A549 (cell line): ENCODE measurements at regions not wholly inside any gene's neighbourhood (a gene's known extent, or its start where the extent isn't known, plus 50 kb on each side); places are given as distances from the start of the nearest gene placed in this dataset.

Source experiments
- ATAC-seq, 2 experiments: fragments of 200-7000 bp in 1 of 2; fragments of >200 bp in 1 of 2; cut with Nextera tagmentation in 1 of 2; cut with Tn5 transposase in 1 of 2; 3 replicates each; pipeline versions ENCODE4 v1.8.0 to v1.9.1; 2018 to 2020; ENCODE audit warnings: mild to moderate bottlenecking in 1 of 2, moderate library complexity in 1 of 2
- CTCF ChIA-PET: fragments of 300-600 bp; sonication (Branson Sonifier 250); formaldehyde crosslinking; extraction: SDS; loops from one replicate; lab custom pipeline; 2021; ENCODE audit warnings: antibody characterized with exemption, inconsistent platforms; lab: Yijun Ruan, JAX
- POLR2A ChIA-PET: fragments of 350-600 bp; formaldehyde crosslinking; extraction: SDS; loops from one replicate; lab custom pipeline; 2021; ENCODE audit warnings: antibody characterized with exemption, inconsistent platforms; lab: Yijun Ruan, JAX
- DNase-seq, 2 experiments: peaks; one replicate each; pipeline versions ENCODE4 v3.0.0 to v3.0.0-alpha.2; 2011 to 2016; ENCODE audit warnings: low read depth in 1 of 2, low spot score in 1 of 2
- FAIRE-seq: peaks from 2 replicates; lab custom pipeline; 2011; peaks lifted over from hg19 to GRCh38; lab: Jason Lieb, UNC
- H3K27ac ChIP-seq, 2 experiments: fragments of >200 bp; sonication (Bioruptor Twin); formaldehyde crosslinking; 3 replicates each; pipeline ENCODE4 v1.5.1; 2016 to 2017
- H3K4me1 ChIP-seq: fragments of >200 bp; sonication (Bioruptor Twin); formaldehyde crosslinking; 3 replicates; pipeline ENCODE4 v1.6.1; 2016
- H3K4me2 ChIP-seq: fragments of >200 bp; sonication (Bioruptor Twin); formaldehyde crosslinking; 3 replicates; pipeline ENCODE4 v1.6.1; 2016
- H3K4me3 ChIP-seq: fragments of >200 bp; sonication (Bioruptor Twin); formaldehyde crosslinking; 3 replicates; pipeline ENCODE4 v1.5.1; 2016
- H3K9me3 ChIP-seq: fragments of >200 bp; sonication (Bioruptor Twin); formaldehyde crosslinking; 3 replicates; pipeline ENCODE4 v1.6.1; 2016
- ATOH8 ChIP-seq: fragments of 250-450 bp; sonication (Bioruptor Pico); IDR thresholded peaks from 2 replicates; pipeline ENCODE4 v1.5.0; 2020; ENCODE audit warnings: low read depth, mild to moderate bottlenecking, moderate library complexity
- BHLHE40 ChIP-seq: IDR thresholded peaks from 2 replicates; pipeline ENCODE4 v1.6.1; 2012; ENCODE audit warnings: low read depth, low read length, inconsistent platforms
- CHD2 ChIP-seq: fragments of 150-350 bp; IDR thresholded peaks from 2 replicates; pipeline ENCODE4 v1.6.1; 2014; ENCODE audit warnings: low read length; ENCODE audit not compliant: partially characterized antibody
- CHD4 ChIP-seq: fragments of 200-600 bp; sonication (generic); IDR thresholded peaks from 2 replicates; pipeline ENCODE4 v1.6.1; 2016; ENCODE audit warnings: antibody characterized with exemption, mild to moderate bottlenecking, borderline replicate concordance
- E2F6 ChIP-seq: IDR thresholded peaks from 2 replicates; pipeline ENCODE4 v1.6.1; 2012; ENCODE audit warnings: low read depth, borderline replicate concordance
- EHF ChIP-seq: fragments of 250-450 bp; sonication (Bioruptor Pico); IDR thresholded peaks from 2 replicates; pipeline ENCODE4 v1.5.0; 2020; ENCODE audit warnings: mild to moderate bottlenecking
- EP300 ChIP-seq, 2 experiments: fragments of >200 bp; sonication (Bioruptor Twin); formaldehyde crosslinking; IDR thresholded peaks; 2 replicates in 1 of 2; 3 replicates in 1 of 2; pipeline ENCODE4 v1.6.1; 2016 to 2017
- FOXS1 ChIP-seq: fragments of 250-450 bp; sonication (Bioruptor Pico); IDR thresholded peaks from 2 replicates; pipeline ENCODE4 v1.5.0; 2020; ENCODE audit warnings: mild to moderate bottlenecking, moderate library complexity
- HES2 ChIP-seq: fragments of >200 bp; sonication (Bioruptor Twin); formaldehyde crosslinking; IDR thresholded peaks from 2 replicates; pipeline ENCODE4 v1.6.1; 2016
- HOXB5 ChIP-seq: fragments of 250-450 bp; sonication (Bioruptor Pico); IDR thresholded peaks from 2 replicates; pipeline ENCODE4 v1.5.0; 2020; ENCODE audit warnings: mild to moderate bottlenecking, moderate library complexity
- JUNB ChIP-seq: fragments of >200 bp; sonication (Bioruptor Twin); formaldehyde crosslinking; IDR thresholded peaks from 2 replicates; pipeline ENCODE4 v1.6.1; 2016
- MAX ChIP-seq: IDR thresholded peaks from 2 replicates; pipeline ENCODE4 v1.6.1; 2012
- NFE2L2 ChIP-seq: fragments of 150-350 bp; conservative IDR thresholded peaks from 2 replicates; pipeline ENCODE4 v1.6.1; 2014; ENCODE audit warnings: low read length
- NPAS2 ChIP-seq: fragments of 250-450 bp; sonication (Bioruptor Pico); IDR thresholded peaks from 2 replicates; pipeline ENCODE4 v1.8.0; 2022; ENCODE audit warnings: mild to moderate bottlenecking, moderate library complexity, borderline replicate concordance
- PBX3 ChIP-seq: IDR thresholded peaks from 2 replicates; pipeline ENCODE4 v1.6.1; 2012
- PHF8 ChIP-seq: fragments of 200-600 bp; sonication (generic); IDR thresholded peaks from 2 replicates; pipeline ENCODE4 v1.6.1; 2016; ENCODE audit warnings: low read depth, mild to moderate bottlenecking, antibody characterized with exemption, moderate library complexity, borderline replicate concordance
- RAD21 ChIP-seq, 2 experiments: fragments of >200 bp in 1 of 2; sonication (Bioruptor Twin) in 1 of 2; formaldehyde crosslinking in 1 of 2; IDR thresholded peaks in 1 of 2; conservative IDR thresholded peaks in 1 of 2; 2 replicates in 1 of 2; 3 replicates in 1 of 2; pipeline ENCODE4 v1.6.1; 2012 to 2018; ENCODE audit warnings: inconsistent platforms in 1 of 2
- RCOR1 ChIP-seq: fragments of 150-350 bp; IDR thresholded peaks from 2 replicates; pipeline ENCODE4 v1.6.1; 2014; ENCODE audit warnings: antibody characterized with exemption, low read length, low read depth
- RFX5 ChIP-seq: fragments of 450-650 bp; IDR thresholded peaks from 2 replicates; pipeline ENCODE4 v1.7.1; 2014; ENCODE audit warnings: antibody characterized with exemption, mild to moderate bottlenecking, moderate library complexity
- TFCP2L1 ChIP-seq: fragments of 250-450 bp; sonication (Bioruptor Pico); IDR thresholded peaks from 2 replicates; pipeline ENCODE4 v1.5.0; 2021; ENCODE audit warnings: mild to moderate bottlenecking
- TP53 ChIP-seq: fragments of 250-450 bp; sonication (Bioruptor Pico); IDR thresholded peaks from 2 replicates; pipeline ENCODE4 v1.5.0; 2021; ENCODE audit warnings: mild to moderate bottlenecking, moderate library complexity
- USF2 ChIP-seq: fragments of 450-650 bp; IDR thresholded peaks from 2 replicates; pipeline ENCODE4 v1.6.1; 2014; ENCODE audit warnings: antibody characterized with exemption
- ZSCAN20 ChIP-seq: fragments of 250-450 bp; sonication (Bioruptor Pico); IDR thresholded peaks from 2 replicates; pipeline ENCODE4 v1.8.0; 2022; ENCODE audit warnings: mild to moderate bottlenecking, moderate library complexity
- whole genome bisulfite sequencing: methylation state at CpG from one replicate; pipeline ENCODE4 v1.1.6; 2017; ENCODE audit errors: missing lambda C conversion rate; 5-methylcytosine and 5-hydroxymethylcytosine counted together

- no peaks in the 10 kb centered on the region for H3K4me1 ChIP-seq
- CTCF ChIA-PET = no interaction called here
- FAIRE-seq (no peak), ATAC-seq (no peak)
- TF ChIP-seq EHF (CRISPR knock-in tag) (no peak), ZSCAN20 (CRISPR knock-in tag) (no peak), NFE2L2 (no peak), CHD4 (no peak), RFX5 (no peak), PHF8 (no peak), ATOH8 (CRISPR knock-in tag) (no peak), TP53 (CRISPR knock-in tag) (no peak), USF2 (no peak), HES2 (no peak), JUNB (no peak), RCOR1 (no peak), CHD2 (no peak), EP300 (IDR thresholded peaks at IDR 0.05) (no peak), E2F6 (no peak), MAX (no peak), NPAS2 (CRISPR knock-in tag) (no peak), TFCP2L1 (CRISPR knock-in tag) (no peak)
- TF ChIP-seq, all 56 proteins: peak for 0
- H3K4me2 ChIP-seq = no peak overlapping the region
- POLR2A ChIA-PET = no interaction called here
- no peak overlapping the region for H3K4me3 ChIP-seq
- no peak overlapping the region for H3K27ac ChIP-seq
- H3K9me3 ChIP-seq = no peaks in the 10 kb centered on the region
- DNase-seq = no peak
- WGBS = 79% methylated on average over 1 of the region's 1 CpG
These were observed 75.7 kb upstream of the PTCHD4 start for GRCh38 chr6:48186746-48187145.

- no peak overlapping the region for H3K4me2 ChIP-seq
- no peak for FAIRE-seq
These were observed 73.7 kb upstream of the PTCHD4 start for GRCh38 chr6:48184648-48185047.

More at GRCh38 chr6:48184648-48185047, 73.7 kb upstream of the PTCHD4 start:
- no peak for DNase-seq
- H3K4me1 ChIP-seq = no peaks in the 10 kb centered on the region
- no peak for TF ChIP-seq HOXB5 (CRISPR knock-in tag)
- TF ChIP-seq RAD21 (conservative IDR thresholded peaks at IDR 0.05 in 1 of 2, IDR thresholded peaks at IDR 0.05 in 1 of 2) = no peak
- no peak for TF ChIP-seq FOXS1 (CRISPR knock-in tag)
- TF ChIP-seq PBX3 = no peak
- TF ChIP-seq BHLHE40 = no peak
- TF ChIP-seq, all 56 proteins: peak for 0
- H3K9me3 ChIP-seq = no peaks in the 10 kb centered on the region
- H3K4me3 ChIP-seq = no peak overlapping the region
- ChIA-PET CTCF (no interaction called here), POLR2A (no interaction called here)
- no peak overlapping the region for H3K27ac ChIP-seq
- ATAC-seq = no peak
